Activated B cell treated with CpG ODN at 0.5 μM for 24 hours (primary cell): ENCODE measurements at regions not wholly inside any gene's neighbourhood (a gene's known extent, or its start where the extent isn't known, plus 50 kb on each side); places are given as distances from the start of the nearest gene placed in this dataset.

Source experiments
- ATAC-seq: fragments of 200-7000 bp; cut with Tn5 transposase; one replicate; pipeline ENCODE4 v1.10.0; 2021; ENCODE audit warnings: low read depth, mild to moderate bottlenecking, moderate library complexity
- CTCF ChIA-PET: fragments of 350-600 bp; sonication (Branson Sonifier 250); formaldehyde crosslinking; loops from one replicate; lab custom pipeline; 2021; ENCODE audit warnings: antibody characterized with exemption; lab: Charles Lee
- POLR2A ChIA-PET: fragments of 350-600 bp; sonication (Branson Sonifier 250); formaldehyde crosslinking; loops from one replicate; lab custom pipeline; 2021; ENCODE audit warnings: antibody characterized with exemption; lab: Charles Lee
- DNase-seq: peaks from one replicate; pipeline ENCODE4 v3.0.0; 2022
- H3K27ac Mint-ChIP-seq: one replicate; pipeline ENCODE4 v1.8.0; 2020; ENCODE audit warnings: mixed read lengths
- H3K27me3 Mint-ChIP-seq: one replicate; pipeline ENCODE4 v1.8.0; 2021; ENCODE audit warnings: mixed read lengths
- H3K36me3 Mint-ChIP-seq: one replicate; pipeline ENCODE4 v1.8.0; 2021; ENCODE audit warnings: low read depth, mixed read lengths
- H3K4me1 Mint-ChIP-seq: one replicate; pipeline ENCODE4 v1.8.0; 2021; ENCODE audit warnings: mixed read lengths
- H3K4me3 Mint-ChIP-seq: one replicate; pipeline ENCODE4 v1.8.0; 2020; ENCODE audit warnings: mild to moderate bottlenecking, mixed read lengths
- H3K9me3 Mint-ChIP-seq: one replicate; pipeline ENCODE4 v1.8.0; 2020; ENCODE audit warnings: mixed read lengths
- CTCF ChIP-seq: fragments of 200-600 bp; IDR thresholded peaks from one replicate; pipeline ENCODE4 v1.8.0; 2022; ENCODE audit warnings: antibody characterized with exemption, mild to moderate bottlenecking
- intact Hi-C: fragments of 100-400 bp; cut with micrococcal nuclease; formaldehyde crosslinking; loops from one replicate; pipeline ENCODE4 v1.15.1; 2024

GRCh38 chr16:50932348-50932935, 190.6 kb downstream of the CYLD start:
- Mint-ChIP-seq H3K4me1 (no peaks in the 10 kb centered on the region), H3K4me3 (no peak overlapping the region), H3K36me3 (no peaks in the 10 kb centered on the region), H3K27ac (no peak overlapping the region), H3K9me3 (peaks cover 2% of the 10 kb centered on the region), H3K27me3 (no peaks in the 10 kb centered on the region)
- ATAC-seq: no peak
- CTCF ChIA-PET: no interaction called here
- TF ChIP-seq CTCF: no peak
- POLR2A ChIA-PET: no interaction called here
- DNase-seq: no peak
- intact Hi-C loops: no loop called here

- TF ChIP-seq CTCF: no peak
- intact Hi-C loops: no loop called here
- Mint-ChIP-seq H3K27me3 (no peaks in the 10 kb centered on the region), H3K9me3 (no peaks in the 10 kb centered on the region), H3K4me1 (no peaks in the 10 kb centered on the region), H3K27ac (no peak overlapping the region), H3K36me3 (no peaks in the 10 kb centered on the region), H3K4me3 (no peak overlapping the region)
- ATAC-seq: no peak
- POLR2A ChIA-PET: no interaction called here
- CTCF ChIA-PET: no interaction called here
- DNase-seq: no peak
Measured at GRCh38 chr16:50928065-50928464, 186.2 kb downstream of the CYLD start.

- Mint-ChIP-seq H3K36me3 (no peaks in the 10 kb centered on the region), H3K27me3 (no peaks in the 10 kb centered on the region), H3K4me1 (no peaks in the 10 kb centered on the region), H3K9me3 (peaks cover 4% of the 10 kb centered on the region), H3K4me3 (no peak overlapping the region), H3K27ac (no peak overlapping the region)
- ChIA-PET CTCF (no interaction called here), POLR2A (no interaction called here)
- no peak for DNase-seq
- ATAC-seq: no peak
- TF ChIP-seq CTCF: no peak
- intact Hi-C loops: no loop called here
Measured at GRCh38 chr16:50925758-50926357, 184.0 kb downstream of the CYLD start.

- Mint-ChIP-seq H3K27ac (no peak overlapping the region), H3K4me1 (no peaks in the 10 kb centered on the region), H3K9me3 (peaks cover 4% of the 10 kb centered on the region), H3K27me3 (no peaks in the 10 kb centered on the region), H3K4me3 (no peak overlapping the region), H3K36me3 (no peaks in the 10 kb centered on the region)
- POLR2A ChIA-PET: no interaction called here
- CTCF ChIA-PET: no interaction called here
- ATAC-seq (no peak), DNase-seq (no peak)
- TF ChIP-seq CTCF: no peak
- intact Hi-C loops: no loop called here
Measured at GRCh38 chr16:50924759-50925545, 183.1 kb downstream of the CYLD start.

GRCh38 chr16:50917950-50918703, 176.2 kb downstream of the CYLD start:
- Mint-ChIP-seq H3K4me1 (no peaks in the 10 kb centered on the region), H3K4me3 (no peak overlapping the region), H3K9me3 (peaks cover 4% of the 10 kb centered on the region), H3K27me3 (peaks cover 3% of the 10 kb centered on the region), H3K36me3 (no peaks in the 10 kb centered on the region), H3K27ac (no peak overlapping the region)
- ChIA-PET CTCF (no interaction called here), POLR2A (no interaction called here)
- DNase-seq (no peak), ATAC-seq (no peak)
- no peak for TF ChIP-seq CTCF
- intact Hi-C loops: no loop called here
